HS-27A (cell line): ENCODE measurements at regions not wholly inside any gene's neighbourhood (a gene's known extent, or its start where the extent isn't known, plus 50 kb on each side); places are given as distances from the start of the nearest gene placed in this dataset.

ENCODE experiments used
- DNase-seq: peaks from one replicate; pipeline ENCODE4 v3.0.0-alpha.2; 2012; ENCODE audit warnings: low read depth, missing footprints

GRCh38 chr12:86683568-86684304 lies 427.5 kb upstream of the MGAT4C start:
- DNase-seq: peak; percentile 5

DNA sequence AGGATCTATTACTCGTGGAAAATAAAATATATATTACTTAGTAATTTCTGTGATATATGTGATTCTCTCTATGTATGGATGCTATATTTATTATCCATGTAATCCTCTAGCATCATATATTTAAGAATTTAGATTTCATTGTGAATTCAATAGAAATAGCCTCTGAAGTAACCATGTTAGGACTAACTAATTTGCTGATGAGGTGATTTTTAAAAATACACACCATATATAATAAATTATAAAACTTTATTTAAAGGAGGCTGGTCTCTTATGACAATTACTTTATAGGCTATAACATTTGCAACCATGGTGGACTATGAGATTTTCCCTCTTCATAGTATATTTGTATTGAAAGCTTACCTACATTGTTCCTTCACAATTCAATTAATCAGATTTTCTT lies 424.9 kb upstream of the MGAT4C start:
- DNase-seq: no peak

GRCh38 chr12:86675197-86675596 lies 419.0 kb upstream of the MGAT4C start:
- DNase-seq: no peak

DNA sequence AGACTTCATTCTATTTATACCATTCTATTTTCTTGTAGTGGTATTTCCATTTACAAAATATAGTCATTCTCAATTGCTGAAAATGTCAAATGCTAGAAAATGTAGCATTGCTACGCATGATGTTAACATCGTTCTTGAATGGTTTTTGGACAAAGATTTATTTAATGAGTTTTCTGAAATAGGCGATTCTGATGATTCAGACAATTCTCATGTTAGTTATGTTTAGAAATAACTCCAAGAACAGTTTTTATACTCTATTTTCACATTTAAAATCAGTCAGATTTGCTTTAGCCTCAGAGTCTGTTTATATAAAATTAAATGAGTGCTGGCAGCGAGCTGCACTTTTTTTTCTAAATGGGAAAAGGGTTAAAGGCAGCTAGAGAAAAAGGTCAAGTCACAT lies 414.8 kb upstream of the MGAT4C start:
- no peak for DNase-seq

DNA sequence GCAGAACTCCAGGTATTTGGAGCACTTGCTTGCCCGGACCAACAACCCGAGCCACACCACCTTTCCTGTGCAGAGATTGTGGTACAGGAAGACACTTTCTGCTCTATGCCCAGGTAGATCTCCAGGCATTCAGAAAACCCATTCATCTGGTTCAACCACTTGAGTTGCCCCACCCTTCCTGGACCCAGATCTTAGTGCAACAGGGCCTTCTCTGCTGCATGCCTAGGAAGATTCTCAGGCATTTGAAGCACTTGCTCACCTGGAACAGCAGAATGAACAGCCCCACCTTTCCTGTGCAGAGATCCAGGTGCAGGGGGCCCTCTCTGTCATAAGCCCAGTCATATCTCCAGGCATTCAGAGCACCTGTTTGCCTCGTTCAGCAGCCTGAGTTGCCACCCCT lies 412.8 kb upstream of the MGAT4C start:
- DNase-seq: no peak

- no peak for DNase-seq
These were observed 410.1 kb upstream of the MGAT4C start for GRCh38 chr12:86666316-86666715.

DNA sequence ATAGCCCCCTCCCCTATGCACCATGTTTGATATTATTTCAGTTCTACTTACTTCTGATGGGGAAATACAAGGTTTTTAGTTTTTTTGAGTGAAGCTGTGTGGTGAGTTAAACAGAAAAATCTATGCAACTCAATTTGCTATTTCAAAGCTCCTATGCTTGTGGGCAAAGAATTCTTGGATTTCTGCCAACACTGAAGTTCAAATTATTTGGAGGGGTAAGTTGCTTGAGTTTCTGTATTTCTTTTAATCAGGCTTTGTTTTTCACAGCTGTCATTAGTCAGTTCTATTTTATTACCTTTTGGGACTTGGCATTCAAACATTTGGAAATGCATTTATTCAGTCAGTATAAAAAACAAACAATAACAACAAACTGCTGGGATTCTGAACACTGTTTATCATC lies 407.5 kb upstream of the MGAT4C start:
- peak; percentile 9 for DNase-seq

GRCh38 chr12:86663173-86663572 lies 407.0 kb upstream of the MGAT4C start:
- no peak for DNase-seq

- no peak for DNase-seq
These were observed 406.3 kb upstream of the MGAT4C start for GRCh38 chr12:86662464-86662863.

DNA sequence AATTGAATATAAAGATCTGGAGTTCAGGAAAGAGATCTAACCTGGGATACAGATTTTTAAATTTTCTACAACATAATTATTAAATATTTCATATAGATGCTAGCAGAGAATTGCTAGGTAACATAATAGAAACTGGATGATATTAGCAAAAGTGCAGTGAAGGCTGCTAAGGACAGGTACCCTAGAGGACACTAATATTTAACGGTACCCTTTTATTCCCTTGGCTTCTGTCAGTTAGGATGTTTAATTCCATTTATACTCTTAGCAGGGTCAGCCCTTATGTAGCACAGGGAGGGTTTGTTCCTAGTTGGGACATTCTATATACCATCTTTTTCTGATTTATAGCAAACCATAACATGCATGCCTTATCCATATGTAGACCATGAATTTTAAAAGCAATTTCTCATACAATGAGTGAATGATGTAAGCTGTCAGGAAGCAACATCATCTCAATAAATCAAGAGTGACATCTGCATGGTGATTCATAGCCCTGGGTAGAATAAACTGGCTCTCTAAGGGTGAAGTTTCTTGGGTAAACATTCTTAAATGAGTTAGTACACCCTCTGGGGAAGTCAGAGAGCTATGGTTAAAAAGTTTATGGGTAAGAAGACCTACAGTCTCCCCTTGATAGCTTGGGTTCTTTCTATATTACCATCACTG lies 404.4 kb upstream of the MGAT4C start:
- DNase-seq: peak; percentile 65

- DNase-seq: no peak
These were observed 403.8 kb upstream of the MGAT4C start for GRCh38 chr12:86659985-86660384.

GRCh38 chr12:86658303-86658702 lies 402.1 kb upstream of the MGAT4C start:
- no peak for DNase-seq

GRCh38 chr12:86647800-86648199 lies 391.6 kb upstream of the MGAT4C start:
- DNase-seq: no peak

DNA sequence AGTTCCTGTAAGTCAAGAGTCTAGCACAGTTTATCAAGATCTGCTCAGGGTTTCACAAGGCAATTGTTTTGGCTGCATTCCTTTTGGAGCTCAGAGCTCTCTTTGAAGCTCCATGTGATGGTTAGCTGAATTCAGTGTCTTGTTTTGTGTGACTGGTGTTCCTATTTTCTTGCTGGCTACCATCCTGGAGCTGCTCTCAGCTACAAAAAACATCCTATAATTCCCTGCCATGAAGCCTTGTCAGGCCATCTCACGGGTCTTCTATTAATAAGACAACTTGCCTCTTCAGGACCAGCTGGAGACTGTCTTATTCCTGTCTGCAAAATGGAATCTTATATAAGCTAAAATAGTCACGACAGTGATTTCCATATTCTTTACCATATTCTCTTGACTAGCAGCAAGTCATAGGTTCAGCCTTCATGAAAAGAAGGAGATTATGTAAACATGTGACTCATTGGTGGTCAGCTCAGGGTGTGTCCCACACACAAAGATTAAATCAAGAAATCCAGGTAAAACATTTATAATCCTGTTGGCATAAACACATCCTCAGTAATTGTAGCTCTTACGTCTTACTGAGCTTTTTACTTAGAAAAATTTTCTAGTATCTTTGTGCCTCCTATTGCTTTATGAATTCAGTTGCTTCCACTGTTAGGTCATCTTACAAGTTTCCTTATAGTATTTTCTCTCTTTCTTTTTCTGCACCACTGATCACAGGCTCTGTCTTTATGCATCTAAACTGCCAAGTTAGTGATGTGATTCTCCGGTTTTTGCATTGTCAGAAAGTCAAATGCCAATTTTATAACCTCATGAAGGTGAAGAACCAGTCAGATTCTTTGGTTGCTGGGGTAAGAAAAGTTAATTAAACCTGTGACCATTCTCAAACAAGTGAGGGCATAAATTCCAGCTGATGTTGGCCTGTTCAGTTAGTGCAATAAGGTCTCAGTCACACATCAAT lies 378.5 kb upstream of the MGAT4C start:
- DNase-seq: no peak

DNA sequence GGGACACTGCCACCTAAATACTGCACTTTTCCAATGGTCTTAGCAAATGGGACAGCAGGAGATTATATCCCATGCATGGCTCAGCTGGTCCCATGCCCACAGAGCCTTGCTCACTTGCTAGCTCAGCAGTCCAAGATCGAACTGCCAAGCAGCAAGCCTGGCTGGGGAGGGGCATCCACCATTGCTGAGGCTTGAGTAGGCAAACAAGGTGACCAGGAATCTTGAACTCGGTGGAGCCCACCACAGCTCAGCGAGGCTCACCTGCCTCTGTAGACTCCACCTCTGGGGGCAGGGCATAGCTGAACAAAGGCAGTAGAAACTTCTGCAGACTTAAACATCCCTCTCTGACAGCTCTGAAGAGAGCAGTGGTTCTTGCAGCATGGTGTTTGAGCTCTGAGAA lies 370.8 kb upstream of the MGAT4C start:
- DNase-seq: no peak

DNA sequence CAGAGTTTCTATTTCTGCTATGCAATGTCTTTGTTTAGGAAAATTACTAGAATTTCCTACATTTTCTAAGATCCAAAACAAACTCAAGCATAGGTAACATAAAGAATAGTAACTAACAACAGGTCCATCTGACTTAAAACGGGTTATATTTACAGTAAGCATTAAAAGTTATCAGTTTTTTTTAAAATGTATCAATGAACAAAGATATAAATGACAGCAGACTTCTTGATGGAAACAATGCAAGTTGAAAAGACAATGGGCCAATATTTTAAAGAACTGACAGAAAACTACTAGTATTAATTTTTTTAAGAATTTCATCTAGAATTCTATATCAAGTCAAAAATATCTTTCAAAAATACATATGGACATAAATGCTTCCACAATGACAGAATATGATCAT lies 367.1 kb upstream of the MGAT4C start:
- no peak for DNase-seq

- DNase-seq: no peak
These were observed 365.8 kb upstream of the MGAT4C start for GRCh38 chr12:86621957-86622356.

DNA sequence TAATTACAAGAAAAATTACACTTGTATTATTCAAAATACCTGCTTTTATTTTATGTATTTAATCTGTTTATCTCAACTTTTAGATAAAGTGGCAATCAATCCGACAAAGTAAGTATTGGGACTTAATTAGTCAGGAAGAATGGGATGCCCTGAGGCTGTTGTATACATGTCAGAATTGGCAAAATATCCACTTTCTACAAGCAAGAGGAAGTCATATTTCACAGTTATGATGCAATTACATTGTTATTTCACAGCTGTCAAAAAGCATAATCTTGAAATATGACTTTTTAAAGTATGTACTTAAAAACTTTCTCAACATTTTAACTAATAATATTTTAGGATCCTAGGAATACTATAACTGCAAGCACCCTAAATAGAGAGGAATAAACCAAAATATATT lies 357.1 kb upstream of the MGAT4C start:
- DNase-seq: no peak

- DNase-seq: no peak
These were observed 352.4 kb upstream of the MGAT4C start for GRCh38 chr12:86608638-86609037.

- no peak for DNase-seq
These were observed 345.5 kb upstream of the MGAT4C start for GRCh38 chr12:86601550-86602308.

GRCh38 chr12:86600664-86601231 lies 344.6 kb upstream of the MGAT4C start:
- DNase-seq: no peak

- no peak for DNase-seq
These were observed 341.2 kb upstream of the MGAT4C start for GRCh38 chr12:86597431-86597830.
